Mesodermal cell (in vitro differentiated cells): ENCODE measurements at regions not wholly inside any gene's neighbourhood (a gene's known extent, or its start where the extent isn't known, plus 50 kb on each side); places are given as distances from the start of the nearest gene placed in this dataset.

Experiments
- H3K27ac ChIP-seq: 2 replicates; pipeline ENCODE4 v1.7.0; 2013; ENCODE audit warnings: mild to moderate bottlenecking, low read depth, low read length, moderate library complexity; ENCODE audit not compliant: severe bottlenecking
- H3K36me3 ChIP-seq: 2 replicates; pipeline ENCODE4 v1.7.1; 2013; ENCODE audit warnings: mild to moderate bottlenecking, low read length, moderate library complexity; ENCODE audit not compliant: control insufficient read depth, insufficient read depth
- H3K4me1 ChIP-seq: one replicate; pipeline ENCODE4 v1.7.1; 2013; ENCODE audit warnings: mild to moderate bottlenecking, low read length; ENCODE audit not compliant: insufficient read depth, control insufficient read depth, poor library complexity, severe bottlenecking
- H3K4me3 ChIP-seq: 2 replicates; pipeline ENCODE4 v1.7.0; 2013; ENCODE audit warnings: low read length, control low read depth, mild to moderate bottlenecking; ENCODE audit not compliant: insufficient read depth, poor library complexity, severe bottlenecking; ENCODE audit errors: extremely low read depth
- H3K9me3 ChIP-seq: 2 replicates; pipeline ENCODE4 v1.7.1; 2013; ENCODE audit warnings: mild to moderate bottlenecking, low read length, moderate library complexity; ENCODE audit not compliant: control insufficient read depth
- WGBS, 2 experiments: methylation state at CpG; one replicate each; pipeline ENCODE4 v1.1.5; 2013; ENCODE audit warnings: missing lambda C conversion rate in 2 of 2; ENCODE audit not compliant: insufficient coverage in 2 of 2; 5-methylcytosine and 5-hydroxymethylcytosine counted together

DNA sequence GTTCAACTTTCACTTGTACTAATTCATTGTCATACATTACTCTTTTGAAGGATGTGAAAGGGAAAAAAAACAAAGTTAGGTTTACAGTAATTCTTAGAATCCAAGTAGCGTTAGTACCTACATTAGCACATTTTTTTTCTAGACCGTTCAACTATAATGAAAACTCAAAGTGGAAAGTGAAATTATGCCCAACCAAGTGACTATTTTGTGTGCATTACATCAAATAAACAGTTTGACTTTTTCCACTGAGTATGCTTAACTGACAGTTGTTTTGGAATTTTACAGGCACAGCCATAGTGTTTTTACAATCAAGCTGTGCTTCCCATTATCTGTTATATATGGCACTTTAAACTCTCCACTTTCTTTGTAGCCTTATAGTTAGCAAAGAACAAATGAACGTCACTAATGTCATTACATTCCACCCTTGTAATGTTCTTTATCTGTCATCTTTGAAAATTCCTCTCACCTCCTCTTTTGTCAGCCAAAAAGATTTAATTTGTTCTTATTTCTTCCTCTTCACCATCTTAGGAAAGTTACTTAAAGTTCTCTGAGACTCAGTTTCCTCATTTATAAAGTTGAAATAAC is 142.3 kb upstream of the SOX2 start:
- Histone ChIP-seq H3K4me1 (no peaks in the 10 kb centered on the region), H3K4me3 (no peak overlapping the region), H3K9me3 (no peaks in the 10 kb centered on the region), H3K36me3 (no peaks in the 10 kb centered on the region), H3K27ac (no peak overlapping the region)
- WGBS, 2 experiments = 76 to 80% methylated on average over 1 to 3 of the region's 3 CpGs

DNA sequence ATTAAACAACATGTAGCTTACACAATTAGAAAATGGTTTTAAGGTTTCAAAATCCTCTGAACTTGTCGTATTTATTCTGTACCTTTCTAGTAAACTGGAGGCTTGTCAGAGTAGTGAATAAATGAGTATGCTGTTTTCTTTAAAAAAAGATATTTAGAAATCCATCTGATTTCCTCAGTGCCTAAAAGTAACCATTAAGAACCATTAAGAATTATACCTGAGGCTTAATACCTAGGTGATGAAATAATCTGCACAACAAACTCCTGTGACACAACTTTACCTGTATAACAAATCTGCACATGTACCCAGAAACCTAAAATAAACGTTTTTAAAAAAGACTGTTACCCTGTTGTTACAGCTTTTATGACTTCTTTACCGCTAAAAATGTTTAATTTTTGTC is 143.0 kb upstream of the SOX2 start:
- WGBS, 2 experiments = no CpG with 5 or more reads among the region's 3 CpGs
- Histone ChIP-seq H3K9me3 (no peaks in the 10 kb centered on the region), H3K4me3 (no peak overlapping the region), H3K27ac (no peak overlapping the region), H3K4me1 (no peaks in the 10 kb centered on the region), H3K36me3 (no peaks in the 10 kb centered on the region)

DNA sequence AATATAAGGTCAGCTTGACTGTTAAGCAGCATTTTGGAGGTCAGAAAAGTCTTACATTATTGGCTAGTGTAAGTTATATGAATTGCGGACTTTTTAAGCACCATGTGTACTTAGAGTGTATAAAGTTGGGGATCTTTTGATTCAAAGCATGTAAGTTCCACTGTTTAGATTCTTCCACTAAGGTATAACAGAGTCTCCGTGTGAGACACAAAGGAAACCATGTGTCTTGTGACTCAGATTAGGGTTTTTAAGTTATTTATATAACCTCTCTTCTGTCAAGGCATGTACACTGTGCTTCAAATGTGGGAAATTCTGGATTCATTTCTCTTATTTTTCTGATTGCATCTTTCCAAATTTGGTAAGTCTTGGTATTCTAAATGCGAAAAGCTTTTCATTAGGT is 143.5 kb upstream of the SOX2 start:
- H3K9me3 ChIP-seq = no peaks in the 10 kb centered on the region
- H3K4me3 ChIP-seq = no peak overlapping the region
- no peaks in the 10 kb centered on the region for H3K4me1 ChIP-seq
- no peaks in the 10 kb centered on the region for H3K36me3 ChIP-seq
- H3K27ac ChIP-seq = no peak overlapping the region
- WGBS, 2 experiments = 80% methylated on average over 1 of the region's 3 CpGs; no CpG with 5 or more reads in 1 of the 2 experiments

DNA sequence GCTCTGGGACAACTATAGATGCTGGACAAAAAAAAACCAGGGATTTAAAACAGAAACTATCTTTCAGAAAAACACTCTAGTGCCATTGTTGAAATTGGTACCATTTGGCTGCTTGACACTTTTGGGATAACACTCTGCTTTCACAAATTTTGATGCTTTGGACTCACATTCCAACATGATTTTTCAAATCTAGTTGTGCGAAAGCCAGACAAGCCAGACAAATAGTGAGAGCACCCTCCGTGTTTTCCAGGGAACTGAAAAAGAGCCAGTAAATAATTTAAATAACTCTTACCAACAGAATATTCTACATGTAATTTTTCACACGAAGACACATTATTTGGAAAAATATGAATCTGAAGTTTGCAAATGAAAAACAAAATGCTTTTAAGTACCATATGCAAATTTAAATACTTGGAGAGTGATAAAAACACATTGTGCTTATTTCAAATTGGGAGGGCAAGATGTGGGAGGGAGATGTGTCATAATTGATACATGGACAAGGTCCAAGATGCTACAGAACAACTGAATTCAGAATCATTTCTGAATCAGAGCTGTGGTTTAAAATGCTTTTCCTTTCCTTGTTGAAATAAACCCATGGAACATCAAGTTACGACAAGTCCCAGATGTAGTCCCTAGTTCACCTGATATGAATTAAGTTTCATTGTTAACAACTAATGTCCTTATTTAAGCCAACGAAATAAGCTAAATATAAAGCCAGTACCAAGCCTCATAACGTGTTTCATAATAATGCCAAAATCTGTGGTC is 144.2 kb upstream of the SOX2 start:
- WGBS, 2 experiments = 100% methylated on average over 3 of the region's 6 CpGs; no CpG with 5 or more reads in 1 of the 2 experiments
- H3K9me3 ChIP-seq = no peaks in the 10 kb centered on the region
- no peak overlapping the region for H3K27ac ChIP-seq
- no peaks in the 10 kb centered on the region for H3K4me1 ChIP-seq
- H3K36me3 ChIP-seq = no peaks in the 10 kb centered on the region
- H3K4me3 ChIP-seq = no peak overlapping the region

DNA sequence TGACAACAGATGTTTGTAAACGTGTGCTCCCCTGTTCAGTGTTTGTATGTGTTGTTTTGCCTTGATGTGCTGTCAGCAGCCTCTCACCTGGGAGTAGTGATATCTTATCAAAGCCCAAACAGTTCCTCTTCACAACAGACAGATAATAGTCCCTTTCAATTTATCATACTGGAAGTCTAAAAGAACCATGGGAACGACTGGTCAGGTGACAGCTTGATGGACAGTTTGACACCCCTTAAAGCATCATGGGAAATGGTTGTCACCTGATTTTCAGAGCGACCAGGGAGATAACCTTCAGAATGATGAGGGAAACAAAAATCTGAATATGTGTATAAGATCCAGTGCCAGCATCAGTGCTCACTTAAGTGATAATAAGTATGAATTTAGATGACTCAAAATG is 146.3 kb upstream of the SOX2 start:
- Histone ChIP-seq H3K4me1 (no peaks in the 10 kb centered on the region), H3K27ac (no peak overlapping the region), H3K4me3 (no peak overlapping the region), H3K9me3 (no peaks in the 10 kb centered on the region), H3K36me3 (no peaks in the 10 kb centered on the region)
- 80 to 100% methylated on average over 2 of the region's 3 CpGs for WGBS, 2 experiments

DNA sequence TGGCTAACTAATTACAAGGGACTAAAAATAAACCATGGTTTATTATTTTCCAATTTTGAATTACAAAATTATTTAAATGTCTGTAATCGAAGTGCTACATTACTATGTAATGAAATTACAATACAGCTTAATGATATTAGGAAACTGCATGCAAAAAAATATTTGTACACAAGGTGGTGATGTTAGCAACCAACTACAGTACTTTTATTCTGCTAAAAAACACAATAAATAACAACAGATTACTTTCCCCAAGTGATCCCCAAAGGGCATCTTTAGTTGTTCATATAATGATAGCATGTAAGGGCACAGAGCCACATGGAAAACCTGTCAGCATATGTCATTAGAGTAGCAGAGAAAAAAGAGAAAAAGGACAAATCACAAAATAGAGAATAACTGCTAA is 147.5 kb upstream of the SOX2 start:
- no CpG with 5 or more reads among the region's 1 CpG for WGBS, 2 experiments
- no peak overlapping the region for H3K27ac ChIP-seq

DNA sequence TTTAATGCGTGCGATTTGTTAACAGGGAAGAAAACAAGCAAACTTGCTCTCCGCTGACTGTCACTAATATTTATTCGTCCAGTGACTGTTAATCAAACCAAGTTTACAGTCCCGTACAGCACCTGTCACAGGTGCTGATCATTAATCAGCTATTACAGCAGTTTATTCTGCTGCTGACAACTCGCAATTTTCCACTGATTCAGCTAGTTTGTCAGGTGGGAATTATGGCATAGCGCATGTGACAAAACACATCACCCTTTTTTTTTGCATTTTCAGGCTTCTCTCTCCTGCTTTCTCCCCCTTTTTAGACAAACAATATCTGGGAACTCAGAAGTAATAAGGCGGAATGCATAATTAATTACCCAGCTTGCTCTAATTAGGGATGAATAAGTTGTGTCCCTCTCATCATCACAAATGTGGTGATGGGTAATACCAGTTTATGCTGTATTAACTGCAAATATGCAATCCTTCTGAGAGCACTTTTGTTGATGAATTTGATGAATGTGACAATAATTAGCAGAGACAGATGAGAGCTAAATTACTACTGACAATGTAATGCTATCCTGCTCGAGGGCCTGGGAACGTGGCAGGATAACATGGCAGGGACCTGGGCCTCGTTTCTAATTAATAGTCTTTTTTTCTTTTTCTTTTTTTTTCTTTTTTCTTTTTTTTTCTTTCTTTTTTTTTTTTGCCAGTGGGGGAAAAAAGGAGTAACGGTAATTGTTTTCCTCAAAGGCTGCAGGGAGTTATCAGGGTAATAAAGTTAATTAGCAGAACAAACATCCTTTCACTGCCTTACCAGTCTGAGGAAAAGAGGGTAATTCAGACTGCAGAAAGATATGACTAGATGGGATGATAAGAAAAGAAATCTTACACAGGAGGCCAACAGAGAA is 150.3 kb upstream of the SOX2 start:
- no peaks in the 10 kb centered on the region for H3K9me3 ChIP-seq
- no peak overlapping the region for H3K4me3 ChIP-seq
- no peak overlapping the region for H3K27ac ChIP-seq
- no peaks in the 10 kb centered on the region for H3K36me3 ChIP-seq
- H3K4me1 ChIP-seq = no peaks in the 10 kb centered on the region
- 89 to 94% methylated on average over 7 to 8 of the region's 12 CpGs for WGBS, 2 experiments

More for the DNA sequence above, 147.5 kb upstream of the SOX2 start:
- Histone ChIP-seq H3K36me3 (no peaks in the 10 kb centered on the region), H3K4me3 (no peak overlapping the region), H3K9me3 (no peaks in the 10 kb centered on the region), H3K4me1 (no peaks in the 10 kb centered on the region)

DNA sequence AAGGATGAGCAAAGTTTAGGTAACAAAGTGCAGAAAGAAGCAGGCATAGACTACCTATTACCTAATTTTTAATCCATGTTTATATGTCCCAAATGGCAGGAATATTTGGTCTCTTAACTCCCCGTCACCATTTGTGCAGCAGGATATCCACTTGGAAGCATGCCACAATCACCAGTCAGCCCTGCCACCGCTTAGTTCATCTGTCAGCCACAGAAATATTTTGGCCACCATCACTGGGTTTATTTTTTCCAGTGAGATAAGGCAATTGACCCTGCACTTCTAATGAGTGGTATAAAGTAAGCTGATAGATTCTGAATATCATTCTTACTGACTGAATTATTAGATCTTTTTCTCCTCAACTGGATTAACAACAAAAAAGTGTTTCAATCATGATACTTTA is 152.9 kb upstream of the SOX2 start:
- Histone ChIP-seq H3K27ac (no peak overlapping the region), H3K4me1 (no peaks in the 10 kb centered on the region), H3K36me3 (no peaks in the 10 kb centered on the region), H3K9me3 (no peaks in the 10 kb centered on the region), H3K4me3 (no peak overlapping the region)
- WGBS, 2 experiments = 100% methylated on average over 1 of the region's 2 CpGs; no CpG with 5 or more reads in 1 of the 2 experiments

DNA sequence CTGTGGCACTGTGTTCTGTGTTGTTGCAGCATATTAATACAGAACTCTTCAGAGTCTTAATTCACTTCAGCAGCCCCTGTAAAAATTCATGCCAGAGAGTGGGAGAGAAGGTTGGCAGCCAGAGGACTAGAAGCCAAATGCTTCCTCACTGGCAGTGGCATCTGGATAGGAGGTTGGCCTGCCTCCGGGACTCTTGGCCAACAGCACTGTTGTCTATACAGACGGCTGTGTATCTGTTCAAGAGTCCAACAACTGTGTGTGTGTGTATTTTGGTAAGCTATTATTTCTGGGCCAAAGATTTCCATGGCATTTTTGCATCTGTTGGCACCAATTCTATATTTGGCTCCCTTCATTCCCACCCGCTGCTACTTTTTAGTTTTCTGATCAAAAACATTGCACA is 156.0 kb upstream of the SOX2 start:
- Histone ChIP-seq H3K27ac (no peak overlapping the region), H3K9me3 (no peaks in the 10 kb centered on the region), H3K4me3 (no peak overlapping the region), H3K4me1 (no peaks in the 10 kb centered on the region), H3K36me3 (no peaks in the 10 kb centered on the region)
- WGBS, 2 experiments = no CpG with 5 or more reads among the region's 3 CpGs

DNA sequence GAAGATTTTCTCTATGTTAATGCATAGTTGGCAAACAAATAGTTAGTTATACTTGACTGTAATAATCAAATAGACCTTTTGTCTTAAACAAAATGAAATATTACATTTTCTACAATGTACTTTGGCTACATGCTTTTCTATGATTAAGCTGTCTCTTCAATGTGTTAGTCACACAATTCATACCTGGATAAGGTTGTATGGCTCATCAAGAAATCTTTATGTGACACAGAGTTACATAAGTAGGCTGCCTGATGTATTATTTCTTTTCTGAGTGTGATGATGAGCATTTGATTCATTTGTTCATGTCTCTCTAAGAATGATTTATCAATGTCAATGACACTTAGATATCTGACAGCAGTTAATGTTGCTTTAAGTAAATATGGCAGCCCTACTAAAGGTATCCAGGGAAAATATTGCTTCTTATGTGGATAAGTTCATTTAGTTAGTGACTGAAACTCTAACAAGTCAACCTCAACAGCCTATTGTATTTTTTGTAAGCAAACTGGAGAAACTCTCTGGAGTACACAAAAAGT is 157.4 kb upstream of the SOX2 start:
- no peaks in the 10 kb centered on the region for H3K9me3 ChIP-seq
- H3K4me1 ChIP-seq = no peaks in the 10 kb centered on the region
- H3K4me3 ChIP-seq = no peak overlapping the region
- H3K36me3 ChIP-seq = no peaks in the 10 kb centered on the region
- no peak overlapping the region for H3K27ac ChIP-seq
